PFSK-1 (cell line): ENCODE measurements at regions not wholly inside any gene's neighbourhood (a gene's known extent, or its start where the extent isn't known, plus 50 kb on each side); places are given as distances from the start of the nearest gene placed in this dataset.

Experiments
- POLR2AphosphoS5 ChIP-seq: IDR thresholded peaks from 2 replicates; pipeline ENCODE4 v1.6.1; 2012; ENCODE audit warnings: low read depth, mild to moderate bottlenecking, control low read depth, low read length, moderate library complexity
- SIN3A ChIP-seq: IDR thresholded peaks from 2 replicates; pipeline ENCODE4 v1.6.1; 2012; ENCODE audit warnings: mild to moderate bottlenecking, low read length, moderate library complexity, borderline replicate concordance; ENCODE audit not compliant: insufficient read depth
- TAF1 ChIP-seq: IDR thresholded peaks from 2 replicates; pipeline ENCODE4 v1.6.1; 2012; ENCODE audit warnings: low read length, control low read depth, borderline replicate concordance; ENCODE audit not compliant: insufficient read depth
- TF ChIP-seq, protein P1 (sequence below), 2 experiments: IDR thresholded peaks; 2 replicates each; pipeline versions ENCODE4 v1.6.1 to v1.8.0; 2011 to 2012; ENCODE audit warnings: low read depth in 2 of 2, low read length in 2 of 2, control low read depth in 1 of 2, inconsistent platforms in 1 of 2, mild to moderate bottlenecking in 1 of 2, moderate library complexity in 1 of 2; ENCODE audit not compliant: insufficient read depth in 1 of 2

- TF ChIP-seq POLR2AphosphoS5 (no peak), SIN3A (no peak), TAF1 (no peak)
- TF ChIP-seq, protein P1, sequence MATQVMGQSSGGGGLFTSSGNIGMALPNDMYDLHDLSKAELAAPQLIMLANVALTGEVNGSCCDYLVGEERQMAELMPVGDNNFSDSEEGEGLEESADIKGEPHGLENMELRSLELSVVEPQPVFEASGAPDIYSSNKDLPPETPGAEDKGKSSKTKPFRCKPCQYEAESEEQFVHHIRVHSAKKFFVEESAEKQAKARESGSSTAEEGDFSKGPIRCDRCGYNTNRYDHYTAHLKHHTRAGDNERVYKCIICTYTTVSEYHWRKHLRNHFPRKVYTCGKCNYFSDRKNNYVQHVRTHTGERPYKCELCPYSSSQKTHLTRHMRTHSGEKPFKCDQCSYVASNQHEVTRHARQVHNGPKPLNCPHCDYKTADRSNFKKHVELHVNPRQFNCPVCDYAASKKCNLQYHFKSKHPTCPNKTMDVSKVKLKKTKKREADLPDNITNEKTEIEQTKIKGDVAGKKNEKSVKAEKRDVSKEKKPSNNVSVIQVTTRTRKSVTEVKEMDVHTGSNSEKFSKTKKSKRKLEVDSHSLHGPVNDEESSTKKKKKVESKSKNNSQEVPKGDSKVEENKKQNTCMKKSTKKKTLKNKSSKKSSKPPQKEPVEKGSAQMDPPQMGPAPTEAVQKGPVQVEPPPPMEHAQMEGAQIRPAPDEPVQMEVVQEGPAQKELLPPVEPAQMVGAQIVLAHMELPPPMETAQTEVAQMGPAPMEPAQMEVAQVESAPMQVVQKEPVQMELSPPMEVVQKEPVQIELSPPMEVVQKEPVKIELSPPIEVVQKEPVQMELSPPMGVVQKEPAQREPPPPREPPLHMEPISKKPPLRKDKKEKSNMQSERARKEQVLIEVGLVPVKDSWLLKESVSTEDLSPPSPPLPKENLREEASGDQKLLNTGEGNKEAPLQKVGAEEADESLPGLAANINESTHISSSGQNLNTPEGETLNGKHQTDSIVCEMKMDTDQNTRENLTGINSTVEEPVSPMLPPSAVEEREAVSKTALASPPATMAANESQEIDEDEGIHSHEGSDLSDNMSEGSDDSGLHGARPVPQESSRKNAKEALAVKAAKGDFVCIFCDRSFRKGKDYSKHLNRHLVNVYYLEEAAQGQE (IDR thresholded peaks at IDR 0.05; ENCODE audit: insufficient read depth in 1 of 2, low read depth in 2 of 2, low read length in 2 of 2): no peak
These were observed 56.2 kb upstream of the RCN1 start for GRCh38 chr11:32034680-32035079.
